HG02981 (cell line): ENCODE measurements at regions not wholly inside any gene's neighbourhood (a gene's known extent, or its start where the extent isn't known, plus 50 kb on each side); places are given as distances from the start of the nearest gene placed in this dataset.

Source experiments
- ATAC-seq: cut with Tn5 transposase; IDR thresholded peaks from one replicate; pipeline ENCODE4 v1.9.1; 2021; ENCODE audit warnings: mild to moderate bottlenecking, moderate library complexity; ENCODE audit not compliant: unreplicated experiment

DNA sequence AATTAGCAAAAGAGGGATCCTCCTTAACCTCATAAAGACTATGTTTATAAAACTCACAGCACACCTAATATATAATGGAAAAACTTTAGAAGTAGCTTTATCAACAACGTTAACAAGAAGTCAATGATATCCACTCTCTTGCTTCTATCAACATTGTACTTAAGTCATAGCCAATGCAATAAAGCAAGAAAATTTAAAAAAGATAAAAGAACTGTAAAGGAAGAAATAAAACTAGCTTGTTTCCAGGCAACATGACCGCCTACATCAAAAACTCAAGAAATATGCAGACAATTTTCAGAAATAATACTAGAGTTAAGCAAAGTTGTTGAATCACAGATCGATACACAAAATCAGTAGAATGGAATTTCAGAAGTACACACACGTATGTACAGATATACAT is 375.5 kb upstream of the SPRED2 start:
- ATAC-seq = no peak

DNA sequence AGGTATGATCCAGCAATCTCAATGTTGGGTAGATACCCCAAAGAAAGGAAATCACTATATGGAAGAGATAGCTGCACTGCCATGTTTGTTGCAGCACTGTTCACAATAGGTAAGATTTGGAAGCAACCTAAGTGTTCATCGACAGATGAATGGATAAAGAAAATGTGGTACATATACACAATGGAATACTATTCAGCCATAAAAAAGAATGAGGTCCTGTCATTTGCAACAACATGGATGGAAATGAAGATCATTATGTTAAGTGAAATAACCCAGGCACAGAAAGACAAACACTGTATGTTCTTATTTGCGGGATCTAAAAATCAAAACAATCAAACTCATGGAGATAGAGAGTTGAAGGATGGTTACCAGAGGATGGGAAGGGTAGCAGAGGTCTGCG is 372.4 kb upstream of the SPRED2 start:
- ATAC-seq = no peak

DNA sequence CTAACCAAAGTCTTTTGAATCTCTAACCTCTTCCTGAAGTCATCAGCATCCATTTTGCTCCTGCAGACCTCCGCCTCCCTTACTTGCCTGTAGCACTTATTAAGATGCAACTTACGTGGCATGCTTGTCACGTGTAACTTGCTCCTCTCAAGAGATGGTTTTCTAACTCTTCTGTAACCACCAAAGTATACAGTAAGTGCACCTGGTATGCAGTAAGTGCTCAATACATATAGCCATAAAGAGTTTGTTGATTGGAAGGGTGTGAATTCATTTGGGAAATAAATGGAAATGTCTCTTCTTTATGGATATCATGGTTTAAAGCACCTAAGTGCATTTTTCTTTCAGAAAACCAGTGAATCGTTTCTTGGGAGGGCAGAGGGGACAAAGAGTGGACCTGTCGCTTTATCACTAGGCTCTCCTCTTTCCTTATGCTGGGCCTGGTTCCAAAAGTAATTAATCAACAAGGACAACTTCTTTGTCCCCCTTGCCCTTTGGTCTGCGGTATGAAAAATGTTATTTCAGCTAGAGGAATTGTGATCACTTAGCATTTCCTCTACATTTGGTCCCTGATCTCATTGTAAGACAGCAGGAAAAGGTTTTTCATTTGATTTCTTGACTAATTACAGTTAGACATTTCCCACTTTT is 370.0 kb upstream of the SPRED2 start:
- no peak for ATAC-seq

DNA sequence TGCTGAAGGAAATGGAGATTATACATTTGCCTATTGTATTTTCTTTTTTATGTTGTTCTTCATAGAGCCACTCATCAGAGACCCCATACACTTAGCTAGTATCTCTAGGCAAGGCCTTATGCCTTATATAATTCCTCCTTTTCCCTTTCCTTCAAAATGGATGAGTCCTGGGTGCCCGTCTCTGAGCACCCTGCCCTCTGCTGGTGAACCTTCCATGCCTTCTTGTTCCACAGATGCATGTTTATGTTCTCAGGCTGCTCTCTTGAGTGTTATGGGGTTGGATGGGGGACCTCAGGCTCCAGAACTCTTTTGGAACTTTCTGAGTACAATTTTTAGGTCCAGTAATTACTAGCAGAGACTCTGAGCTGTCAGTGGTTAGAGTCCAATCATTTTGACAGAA is 368.6 kb upstream of the SPRED2 start:
- no peak for ATAC-seq

DNA sequence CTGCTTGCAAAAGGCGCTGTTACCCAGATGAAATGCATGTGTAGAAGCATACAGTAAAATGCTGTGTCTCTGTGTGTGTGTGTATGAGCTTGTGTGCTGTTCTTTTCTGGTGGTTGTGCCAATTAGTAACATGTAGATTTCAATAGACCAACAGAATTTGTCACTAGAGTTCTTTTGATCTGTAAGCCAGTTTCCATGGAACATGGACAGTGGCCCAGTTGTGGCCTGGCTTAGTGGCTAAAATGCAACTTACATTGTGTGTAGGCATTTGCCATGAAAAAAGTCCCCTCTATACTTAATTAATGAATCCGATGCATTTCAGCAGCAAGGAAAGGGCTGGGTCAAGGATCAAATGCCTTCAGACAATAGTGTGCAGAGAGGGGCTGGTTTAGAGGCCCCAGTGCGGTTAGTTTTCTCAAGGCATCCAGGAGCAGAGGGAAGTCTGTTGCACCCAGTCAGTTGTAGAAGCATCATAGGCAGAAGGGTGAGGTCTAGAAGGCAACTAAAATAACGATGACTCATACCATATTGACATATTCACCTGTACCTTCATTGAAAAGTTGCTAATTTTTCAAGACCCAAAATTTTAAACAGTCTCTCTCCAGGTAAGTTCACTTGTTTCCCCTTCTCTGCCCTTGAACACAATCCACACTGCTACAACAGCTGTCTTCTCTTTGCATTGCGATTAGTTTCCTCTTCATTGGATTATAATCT is 366.9 kb upstream of the SPRED2 start:
- no peak for ATAC-seq

DNA sequence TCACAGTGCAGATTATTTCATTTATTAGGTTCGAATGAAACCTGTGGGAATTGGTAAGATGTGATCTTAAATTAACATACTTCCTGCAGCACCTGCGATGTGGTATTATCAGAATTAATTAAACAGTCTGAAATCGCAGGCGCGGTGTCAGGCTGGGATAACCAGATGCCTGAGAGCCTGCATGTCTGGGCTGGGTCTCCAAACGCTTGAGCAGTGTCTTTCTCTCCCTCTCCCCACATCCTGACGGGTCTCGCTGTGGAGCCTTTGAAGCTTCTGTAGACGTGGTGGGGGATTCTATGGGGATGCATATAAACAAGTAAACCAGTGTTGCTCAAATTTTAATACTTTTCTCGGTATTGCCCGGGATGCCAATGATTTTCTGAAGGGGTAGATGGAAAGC is 366.2 kb upstream of the SPRED2 start:
- no peak for ATAC-seq

DNA sequence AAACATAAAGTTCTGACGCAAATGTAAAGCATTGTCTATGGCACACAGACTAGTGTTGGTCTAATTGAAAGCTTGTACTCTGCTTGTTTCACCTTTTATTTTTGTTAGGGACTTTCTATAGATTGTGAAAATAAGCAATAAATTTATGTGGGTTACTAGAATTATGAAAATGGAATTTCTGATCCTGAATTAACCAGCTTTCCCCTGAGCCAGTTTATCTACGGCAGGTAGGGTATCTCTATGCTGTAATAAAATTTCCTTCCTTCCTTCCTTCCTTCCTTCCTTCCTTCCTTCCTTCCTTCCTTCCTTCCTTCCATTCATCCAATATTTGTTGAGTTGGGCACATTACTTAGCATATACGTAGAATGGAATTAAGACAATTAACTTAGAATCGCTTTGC is 362.6 kb upstream of the SPRED2 start:
- no peak for ATAC-seq

DNA sequence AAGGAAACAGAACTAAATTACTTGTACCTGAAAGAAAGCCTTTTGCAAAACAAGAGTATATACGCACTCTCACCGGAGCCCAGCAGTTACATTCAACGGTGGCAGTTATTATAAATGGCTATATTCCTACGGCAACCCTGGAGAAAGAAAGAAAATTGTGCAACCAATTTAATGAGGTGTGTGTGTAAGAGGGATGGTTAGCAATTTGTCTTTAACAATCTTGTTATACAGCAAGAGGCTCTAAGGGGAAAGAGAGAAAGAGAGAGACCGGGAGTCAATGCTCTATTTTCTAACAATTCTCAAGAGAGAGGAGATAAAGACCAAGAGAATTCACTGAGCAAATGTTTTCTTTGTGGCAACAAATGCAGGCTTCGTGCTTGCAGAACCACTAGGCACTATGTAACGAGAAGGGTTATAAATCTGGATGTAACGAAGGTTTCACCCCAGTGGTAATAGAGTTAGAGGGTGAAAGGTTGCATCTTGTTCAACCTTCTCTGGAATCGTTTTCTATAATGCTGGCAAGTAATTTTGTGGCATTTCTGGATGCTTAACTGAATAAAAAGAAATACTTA is 359.1 kb upstream of the SPRED2 start:
- no peak for ATAC-seq

DNA sequence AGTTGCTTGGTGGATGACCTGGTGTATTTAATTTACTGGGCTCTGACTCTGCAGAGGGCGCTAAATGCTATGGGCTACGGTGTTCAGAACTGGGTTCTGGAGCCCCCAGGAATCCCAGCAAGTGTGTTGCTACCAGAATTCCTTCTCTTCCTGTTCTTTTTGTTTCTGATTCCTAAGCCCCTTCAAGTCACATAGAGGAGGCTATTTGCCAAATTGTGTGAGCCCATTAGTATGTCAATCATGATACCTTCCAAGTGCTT is 358.2 kb upstream of the SPRED2 start:
- no peak for ATAC-seq

DNA sequence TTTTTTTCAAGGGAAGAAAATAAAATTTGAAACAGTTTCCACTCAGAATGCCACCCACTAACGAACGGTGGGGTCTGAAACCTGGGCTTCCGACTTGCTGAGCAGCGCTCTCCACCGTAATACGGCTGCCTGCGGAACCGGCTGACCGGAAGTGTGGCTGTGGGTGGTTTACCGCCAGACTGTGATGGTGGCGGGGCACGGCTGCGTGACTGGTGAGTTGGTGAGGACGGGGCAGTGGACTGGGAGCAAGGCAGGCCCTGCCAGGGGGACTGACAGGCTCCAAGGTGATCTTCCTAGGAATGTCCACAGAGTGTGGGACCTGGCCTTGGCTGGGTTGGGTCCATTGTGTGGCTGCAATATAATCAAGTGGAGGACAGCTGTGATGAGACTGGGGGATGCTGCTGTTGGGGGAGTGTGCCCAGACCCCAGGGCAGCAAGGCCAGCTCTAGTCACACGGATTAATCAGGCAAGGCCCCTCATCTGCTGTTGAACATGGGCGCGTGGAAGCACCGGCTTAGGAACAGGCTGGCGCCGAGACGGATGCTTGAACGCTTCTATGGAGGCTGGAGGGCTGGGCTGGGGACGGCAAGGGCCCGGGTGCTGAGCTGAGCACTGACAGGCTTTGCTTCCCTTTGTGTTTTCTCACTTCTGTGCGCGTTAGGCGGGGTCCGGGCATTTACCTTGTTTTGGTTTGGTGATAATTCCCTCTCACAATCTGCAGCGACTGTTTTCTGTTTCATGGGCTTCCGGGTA is 357.7 kb upstream of the SPRED2 start:
- no peak for ATAC-seq

DNA sequence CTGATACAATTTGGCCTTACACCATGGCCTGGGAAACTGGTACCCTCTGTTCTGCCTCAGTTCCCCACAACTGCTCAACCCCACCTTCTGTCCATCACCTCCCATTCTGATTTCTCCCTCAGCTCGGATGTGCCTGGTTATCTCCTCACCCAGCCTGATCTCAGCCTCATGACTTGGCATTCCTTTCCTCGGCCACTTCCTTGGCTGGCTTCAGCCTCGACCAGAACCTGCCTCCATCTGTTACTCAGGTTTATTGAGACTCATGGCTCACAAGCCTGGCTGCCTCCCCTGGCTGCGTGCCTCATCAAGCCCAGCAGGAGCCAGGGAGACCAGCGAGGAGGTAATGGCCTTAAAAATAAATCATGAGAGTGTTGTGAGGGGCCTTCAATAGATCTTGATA is 356.2 kb upstream of the SPRED2 start:
- no peak for ATAC-seq

DNA sequence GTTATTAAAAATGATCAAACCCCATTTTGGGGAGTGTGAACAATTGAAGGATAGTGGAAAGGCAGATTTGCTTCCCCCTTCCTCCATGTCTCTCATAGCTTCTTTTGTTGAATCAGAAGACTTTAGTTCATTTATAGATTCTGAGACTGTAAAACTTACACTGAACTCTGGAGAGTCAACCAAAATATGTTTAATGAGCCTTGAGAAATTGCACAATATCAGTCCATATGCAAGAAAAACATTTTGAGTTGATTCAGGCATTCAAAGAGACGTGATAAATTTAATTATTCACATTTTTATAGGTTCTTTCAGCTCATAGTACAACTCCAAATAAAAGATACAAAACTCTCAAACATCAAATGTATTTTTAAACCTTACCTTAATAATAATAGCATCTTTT is 354.4 kb upstream of the SPRED2 start:
- no peak for ATAC-seq

DNA sequence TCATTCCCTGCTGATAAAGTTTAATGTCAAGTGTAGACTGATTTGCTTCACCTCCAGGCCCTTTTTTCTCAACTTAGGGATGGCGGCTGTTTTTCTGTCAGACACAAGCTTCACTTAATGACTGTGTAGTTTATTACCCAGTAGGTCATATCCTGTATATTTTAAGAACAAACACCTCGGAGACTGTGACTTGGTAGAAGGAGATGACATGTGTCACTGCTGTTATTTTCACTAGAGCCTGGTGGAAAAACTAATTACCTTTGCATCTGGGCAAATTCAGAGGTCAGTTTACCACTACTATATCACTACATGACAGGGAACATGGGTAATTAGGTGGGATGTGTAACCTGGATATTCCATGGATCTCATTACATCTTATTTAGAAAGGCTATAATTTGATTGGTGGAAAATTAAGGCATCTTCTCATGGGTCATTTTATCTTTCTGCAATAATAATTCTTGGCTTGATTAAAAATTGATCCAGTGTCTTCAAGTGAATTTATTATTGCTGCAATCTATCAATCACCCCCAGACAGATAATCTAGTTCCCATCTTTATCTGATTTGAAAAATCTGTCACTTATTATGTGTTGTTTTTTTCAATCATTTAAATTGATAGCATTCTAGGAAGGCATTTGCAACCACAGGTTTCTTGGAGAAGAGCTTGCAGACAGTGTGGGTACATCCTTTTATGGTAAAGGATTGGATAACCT is 353.8 kb upstream of the SPRED2 start:
- no peak for ATAC-seq

DNA sequence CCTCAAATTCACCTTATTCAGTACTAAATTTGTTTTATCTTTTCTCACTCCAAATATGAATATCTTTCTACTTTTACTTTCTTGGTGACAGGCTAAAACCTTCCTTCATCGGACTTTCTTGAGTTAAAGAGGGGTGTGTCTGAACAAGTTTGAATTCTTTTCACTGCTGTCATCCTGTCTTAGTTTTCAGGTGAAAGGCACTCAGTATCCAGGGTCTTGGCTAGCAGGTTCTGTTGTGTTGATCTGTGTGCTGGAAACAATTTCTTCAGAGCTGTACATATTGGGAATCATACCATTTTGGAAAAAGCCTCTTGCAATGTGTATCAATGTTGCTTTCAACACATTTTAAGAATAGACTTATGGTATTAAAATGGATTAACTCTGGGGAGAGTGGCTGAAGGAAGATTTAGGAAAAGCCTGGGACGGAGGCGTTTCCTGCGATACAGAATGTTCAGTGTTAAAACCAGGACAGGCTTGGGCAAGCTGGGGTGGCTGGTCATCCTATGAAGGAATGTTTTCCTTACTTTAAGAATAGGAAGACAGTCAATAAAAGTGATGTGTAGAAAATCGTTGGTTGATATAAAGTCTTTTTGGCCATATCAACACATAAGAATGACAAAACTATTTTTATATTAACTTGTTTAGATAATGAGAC is 350.7 kb upstream of the SPRED2 start:
- ATAC-seq = no peak

DNA sequence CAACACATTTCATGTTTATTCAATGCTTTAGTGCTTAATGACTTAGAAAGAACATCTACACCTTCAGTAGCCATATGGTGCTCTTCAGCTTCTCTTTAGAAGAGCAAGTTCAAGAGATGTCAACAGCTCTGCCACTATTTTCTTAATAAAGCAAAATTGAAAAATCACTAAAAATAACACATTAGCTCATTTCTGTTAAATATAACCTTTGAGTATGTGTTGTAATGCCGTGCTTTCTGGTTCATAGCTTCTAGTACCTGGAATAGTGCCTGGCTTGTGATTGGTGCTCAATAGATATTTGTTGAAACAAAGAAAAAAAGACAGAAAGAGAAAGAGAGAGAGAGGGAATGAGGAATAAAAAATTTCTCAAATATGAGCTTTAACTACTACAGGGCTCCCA is 349.8 kb upstream of the SPRED2 start:
- no peak for ATAC-seq

DNA sequence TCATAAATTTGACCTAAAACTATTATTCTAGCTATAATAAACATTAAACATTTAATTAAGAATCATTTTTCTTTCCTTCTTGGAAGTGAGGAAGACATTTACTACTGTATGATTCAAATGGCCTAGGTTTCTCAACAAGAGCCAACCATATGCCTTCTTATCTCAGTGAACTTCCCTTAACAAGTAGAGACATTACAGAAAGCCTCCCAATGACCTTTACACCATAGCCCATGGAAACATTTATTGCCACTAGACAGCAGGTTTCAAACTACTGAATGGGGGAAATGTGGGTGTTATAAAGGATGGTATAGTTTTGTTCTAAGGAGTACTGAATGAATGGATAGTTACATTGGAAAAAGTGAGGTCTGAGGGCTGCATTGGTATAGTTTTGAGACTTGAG is 349.4 kb upstream of the SPRED2 start:
- no peak for ATAC-seq

DNA sequence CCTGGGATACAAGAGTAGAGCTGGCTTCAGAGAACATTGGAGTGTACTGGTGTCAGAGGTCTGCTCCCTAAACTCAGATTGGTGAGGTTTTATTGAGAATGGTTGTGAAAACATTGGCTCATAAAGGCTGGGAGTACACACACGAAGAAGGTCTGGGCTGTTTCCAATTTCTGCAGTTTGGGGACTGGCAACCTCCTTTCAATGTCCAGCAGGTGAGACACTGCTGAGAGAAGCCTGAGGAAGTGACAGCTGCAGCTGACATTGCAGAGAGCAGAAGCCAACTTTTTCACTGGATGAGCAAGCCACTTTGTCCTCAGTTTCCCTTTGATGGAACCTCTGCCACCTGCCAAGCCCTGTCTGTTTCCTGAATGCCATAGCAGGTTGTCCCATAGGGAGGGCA is 346.6 kb upstream of the SPRED2 start:
- ATAC-seq = no peak

DNA sequence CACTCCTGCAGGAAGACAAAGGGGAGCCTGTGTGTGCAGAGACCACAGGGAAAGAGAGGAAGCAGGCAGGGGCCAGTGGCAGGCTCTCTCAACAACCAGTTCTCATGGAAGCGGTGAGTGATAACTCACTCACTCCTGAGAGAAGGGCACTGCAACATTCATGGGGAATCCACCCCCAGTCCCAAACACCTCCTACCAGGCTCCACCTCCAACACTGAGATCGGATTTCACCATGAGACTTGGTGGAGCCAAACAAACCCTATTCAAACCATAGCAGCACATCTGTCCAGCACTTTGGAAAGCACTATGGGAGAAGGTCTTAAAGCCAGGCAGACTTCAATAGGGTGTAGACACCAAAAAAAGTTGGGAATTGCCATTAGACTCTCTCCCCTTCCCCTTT is 345.7 kb upstream of the SPRED2 start:
- no peak for ATAC-seq

DNA sequence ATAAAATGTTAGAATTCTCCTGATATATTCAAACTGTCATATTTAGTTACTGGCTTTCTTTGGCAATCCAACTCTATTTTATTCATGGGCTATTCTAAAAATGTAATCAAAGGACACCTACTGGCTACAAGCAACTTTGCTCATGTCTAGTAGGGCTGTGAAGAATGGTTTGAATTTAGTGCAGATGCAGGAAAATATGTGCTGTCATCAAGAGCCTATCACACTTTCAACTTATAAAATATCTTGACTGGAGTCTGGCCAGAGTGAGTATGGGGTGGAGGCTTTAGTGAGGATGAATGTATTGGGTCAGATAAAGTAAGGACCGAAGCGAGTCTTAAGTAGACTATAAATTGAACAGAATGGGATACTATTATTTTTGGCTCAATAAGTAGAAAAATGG is 343.4 kb upstream of the SPRED2 start:
- ATAC-seq = no peak

DNA sequence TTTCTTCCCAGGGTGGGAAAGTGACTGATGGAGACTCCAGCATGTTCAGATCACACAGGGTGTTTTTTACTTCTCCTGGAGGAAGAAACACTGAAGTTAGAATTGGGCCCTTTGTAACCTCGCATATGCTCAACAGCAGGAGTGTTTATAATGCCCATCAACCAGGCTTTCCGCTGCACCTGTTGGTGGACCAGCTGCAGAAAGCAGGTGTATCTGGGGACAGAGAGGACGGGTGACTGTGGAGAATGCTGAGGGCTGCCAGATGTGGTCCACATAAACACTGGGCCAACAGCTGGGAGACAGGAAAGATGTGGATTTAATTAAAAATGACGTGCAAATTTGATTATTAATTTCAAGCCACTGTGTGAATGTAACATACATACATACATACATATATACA is 335.5 kb upstream of the SPRED2 start:
- no peak for ATAC-seq

DNA sequence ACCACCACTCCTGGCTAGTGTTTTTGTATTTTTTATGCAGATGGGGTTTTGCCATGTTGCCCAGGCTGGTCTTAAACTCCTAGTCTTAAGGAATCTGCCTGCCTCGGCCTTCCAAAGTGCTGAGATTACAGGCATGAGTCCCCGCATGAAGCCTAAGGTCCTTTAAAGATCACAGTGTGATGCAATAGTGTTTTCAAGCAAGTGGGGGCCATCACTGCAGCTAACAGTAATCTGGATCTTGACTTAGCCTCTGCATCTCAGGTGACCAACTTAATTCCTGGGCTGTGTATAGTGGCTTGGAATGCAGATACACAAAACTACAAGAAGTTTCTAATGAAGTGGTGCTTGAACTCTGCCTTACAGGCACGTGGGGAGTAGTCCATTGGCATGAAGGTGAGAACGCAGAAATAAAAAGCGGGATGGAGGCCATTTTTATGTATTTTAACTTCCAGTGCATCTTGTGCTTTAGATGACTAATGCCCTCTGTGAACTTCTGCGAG is 334.4 kb upstream of the SPRED2 start:
- no peak for ATAC-seq
